GM21737 (cell line): ENCODE measurements at regions not wholly inside any gene's neighbourhood (a gene's known extent, or its start where the extent isn't known, plus 50 kb on each side); places are given as distances from the start of the nearest gene placed in this dataset.
"Not testable (repeated sequence)": the region's sequence is repeated elsewhere in the genome, so short reads cannot be mapped to it uniquely, and the experiment has no call there.

Experiments used
- ATAC-seq: cut with Tn5 transposase; IDR thresholded peaks from one replicate; pipeline ENCODE4 v1.9.1; 2021; ENCODE audit warnings: mild to moderate bottlenecking, moderate library complexity; ENCODE audit not compliant: unreplicated experiment

- no peak for ATAC-seq
These were observed 711.0 kb upstream of the CTNND2 start for GRCh38 chr5:12615141-12615820.

DNA sequence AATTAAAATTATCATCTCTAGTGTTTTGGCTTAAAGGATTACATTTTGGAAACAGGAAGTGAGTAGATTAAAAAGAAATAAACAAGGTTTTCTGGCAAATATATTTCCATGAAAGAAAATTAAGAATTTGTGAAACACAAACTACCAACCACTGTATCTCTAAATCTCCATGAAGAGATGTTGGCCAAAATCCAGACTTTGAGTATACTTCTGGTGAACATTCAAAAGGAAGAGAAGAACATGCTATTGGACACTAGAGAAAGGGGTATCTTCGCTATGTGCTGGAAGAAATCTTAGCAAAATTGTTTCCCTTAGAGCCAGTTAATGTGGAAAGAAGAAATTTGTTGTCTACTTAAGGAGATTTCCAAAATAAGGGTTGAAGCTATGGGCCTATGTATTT lies 710.4 kb upstream of the CTNND2 start:
- no peak for ATAC-seq

- no peak for ATAC-seq
These were observed 706.9 kb upstream of the CTNND2 start for GRCh38 chr5:12611132-12611531.

DNA sequence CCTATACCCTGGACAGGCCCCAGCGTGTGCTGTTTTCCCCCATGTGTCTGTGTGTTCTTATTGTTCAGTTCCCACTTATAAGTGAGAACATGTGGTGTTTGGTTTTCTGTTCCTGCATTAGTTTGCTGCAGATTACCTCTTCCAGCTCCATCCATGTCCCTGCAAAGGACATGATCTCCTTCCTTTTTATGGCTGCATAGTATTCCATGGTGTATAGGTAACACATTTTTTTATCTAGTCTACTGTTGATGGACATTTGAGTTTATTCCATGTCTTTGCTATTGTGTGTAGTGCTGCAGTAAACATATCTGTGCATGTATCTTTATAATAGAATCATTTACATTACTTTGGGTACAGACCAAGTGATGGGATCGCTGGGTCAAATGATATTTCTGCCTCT lies 703.6 kb upstream of the CTNND2 start:
- not testable (repeated sequence) for ATAC-seq

GRCh38 chr5:12592228-12592627 lies 688.0 kb upstream of the CTNND2 start:
- ATAC-seq = no peak

- no peak for ATAC-seq
These were observed 682.2 kb upstream of the CTNND2 start for GRCh38 chr5:12586406-12586805.

DNA sequence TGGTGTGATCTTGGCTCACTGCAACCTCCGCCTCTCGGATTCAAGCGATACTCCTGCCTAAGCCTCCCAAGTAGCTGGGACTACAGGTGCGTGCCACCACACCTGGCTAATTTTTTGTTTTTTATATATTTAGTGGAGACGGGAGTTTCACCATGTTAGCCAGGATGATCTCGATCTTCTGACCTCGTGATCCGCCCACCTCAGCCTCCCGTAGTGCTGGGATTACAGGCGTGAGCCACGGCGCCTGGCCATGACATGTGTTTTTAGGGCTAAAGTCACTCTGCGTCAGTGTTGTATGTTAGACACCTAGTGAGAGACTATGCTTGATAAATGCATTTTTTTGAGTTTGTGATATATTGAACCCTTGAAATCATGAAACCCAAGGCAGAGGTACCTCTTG lies 674.6 kb upstream of the CTNND2 start:
- ATAC-seq = not testable (repeated sequence)

- not testable (repeated sequence) for ATAC-seq
These were observed 672.7 kb upstream of the CTNND2 start for GRCh38 chr5:12576953-12577352.

- ATAC-seq = not testable (repeated sequence)
These were observed 670.2 kb upstream of the CTNND2 start for GRCh38 chr5:12574298-12575093.

DNA sequence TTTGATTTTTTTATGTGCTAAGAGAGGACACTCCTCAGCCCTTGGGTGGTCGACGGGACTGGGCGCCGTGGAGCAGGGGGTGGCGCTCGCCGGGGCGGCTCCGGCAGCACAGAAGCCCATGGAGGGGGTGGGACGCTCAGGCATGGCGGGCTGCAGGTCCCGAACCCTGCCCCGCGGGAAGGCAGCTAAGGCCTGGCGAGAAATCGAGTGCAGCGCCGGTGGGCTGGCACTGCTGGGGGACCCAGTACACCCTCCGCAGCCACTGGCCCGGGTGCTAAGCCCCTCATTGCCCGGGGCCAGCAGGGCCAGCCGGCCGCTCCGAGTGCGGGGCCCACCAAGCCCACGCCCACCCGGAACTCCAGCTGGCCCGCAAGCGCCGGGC lies 669.7 kb upstream of the CTNND2 start:
- not testable (repeated sequence) for ATAC-seq

DNA sequence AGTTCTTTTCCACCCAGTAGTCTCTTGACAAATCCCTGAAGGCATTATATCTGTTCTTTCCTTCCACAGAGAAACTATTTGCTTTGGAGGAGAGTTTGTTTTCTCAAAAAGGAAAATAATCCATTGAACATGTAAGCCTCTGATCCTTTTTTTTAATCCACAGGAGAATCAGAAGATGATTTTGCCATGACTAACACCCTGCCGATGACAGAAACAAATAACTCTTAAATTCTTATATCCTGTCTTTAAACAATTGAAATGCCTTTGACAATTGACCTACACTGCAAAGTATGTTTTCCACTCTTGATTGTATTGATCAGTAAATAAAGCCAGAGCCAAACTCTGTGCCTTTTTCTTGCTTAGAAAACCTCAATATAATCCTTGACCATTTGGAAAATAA lies 666.4 kb upstream of the CTNND2 start:
- no peak for ATAC-seq

DNA sequence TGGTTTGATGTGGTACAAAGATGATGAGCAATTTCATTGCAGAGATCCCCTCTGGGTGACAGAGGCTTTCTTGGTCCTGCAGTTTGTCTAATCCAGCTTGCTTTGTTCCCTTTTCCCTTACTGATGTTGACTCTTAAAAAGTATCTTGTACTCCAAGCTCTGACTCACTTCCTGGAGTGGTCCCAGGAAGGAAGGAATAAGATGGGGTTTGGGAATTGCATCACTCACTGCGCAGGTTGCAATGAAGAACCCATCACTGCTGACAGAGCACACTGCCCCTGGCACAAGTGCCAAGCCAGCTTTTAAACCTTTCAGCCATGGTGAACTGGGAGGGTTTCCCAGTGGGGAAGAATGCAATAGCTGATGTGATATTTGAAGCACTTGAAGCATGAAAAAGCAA lies 662.2 kb upstream of the CTNND2 start:
- no peak for ATAC-seq

DNA sequence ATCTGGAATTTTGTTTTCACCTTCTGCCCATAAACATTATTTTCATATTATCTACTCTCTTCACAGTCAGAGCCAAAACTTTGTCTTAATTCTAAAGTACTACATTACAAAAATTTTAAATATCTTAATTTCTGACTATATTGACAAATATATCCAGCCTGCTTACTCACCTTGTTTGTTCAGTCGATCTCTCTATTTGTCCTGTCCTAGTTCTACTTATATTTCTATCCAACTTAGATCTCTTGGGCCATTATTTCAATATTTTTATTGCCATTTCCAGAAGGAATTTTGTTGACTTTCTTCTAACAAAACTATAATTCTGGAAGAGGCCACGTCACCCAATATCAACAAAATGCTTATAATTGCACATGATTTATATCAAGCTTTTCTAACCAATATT lies 652.8 kb upstream of the CTNND2 start:
- no peak for ATAC-seq

GRCh38 chr5:12526113-12526512 lies 621.9 kb upstream of the CTNND2 start:
- ATAC-seq = no peak

GRCh38 chr5:12522116-12522515 lies 617.9 kb upstream of the CTNND2 start:
- no peak for ATAC-seq

DNA sequence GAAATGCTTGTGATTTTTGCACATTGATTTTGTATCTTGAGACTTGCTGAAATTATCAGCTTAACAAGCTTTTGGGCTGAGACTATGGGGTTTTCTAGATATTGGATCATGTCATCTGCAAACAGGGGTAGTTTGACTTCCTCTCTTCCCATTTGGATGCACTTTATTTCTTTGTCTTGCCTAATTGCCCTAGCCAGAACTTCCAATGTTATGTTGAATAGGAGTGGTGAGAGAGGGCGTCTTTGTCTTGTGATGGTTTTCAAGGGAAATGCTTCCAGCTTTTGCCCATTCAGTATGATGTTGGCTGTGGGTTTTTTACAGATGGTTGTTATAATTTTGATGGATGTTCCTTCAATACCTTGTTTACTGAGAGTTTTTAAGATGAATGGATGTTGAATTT lies 600.7 kb upstream of the CTNND2 start:
- ATAC-seq = not testable (repeated sequence)

DNA sequence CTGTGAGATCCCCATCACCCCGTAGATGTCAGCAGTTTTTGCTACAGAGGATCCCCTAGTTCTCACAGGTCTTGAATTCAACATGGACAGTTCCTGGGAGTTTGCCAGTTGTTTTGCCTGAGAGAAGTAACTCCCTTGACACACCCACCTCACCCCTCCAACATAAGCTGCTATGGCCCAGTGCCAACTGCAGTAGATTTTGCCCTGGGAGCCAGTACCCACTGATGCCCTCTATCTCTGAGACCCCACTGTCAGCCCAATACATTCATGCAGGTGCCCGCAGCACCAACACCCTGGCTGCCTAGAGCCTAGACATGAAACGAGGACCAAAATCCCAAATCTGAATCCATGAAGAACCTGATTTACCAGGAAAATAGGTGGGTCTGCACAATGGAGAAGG lies 583.9 kb upstream of the CTNND2 start:
- ATAC-seq = no peak

DNA sequence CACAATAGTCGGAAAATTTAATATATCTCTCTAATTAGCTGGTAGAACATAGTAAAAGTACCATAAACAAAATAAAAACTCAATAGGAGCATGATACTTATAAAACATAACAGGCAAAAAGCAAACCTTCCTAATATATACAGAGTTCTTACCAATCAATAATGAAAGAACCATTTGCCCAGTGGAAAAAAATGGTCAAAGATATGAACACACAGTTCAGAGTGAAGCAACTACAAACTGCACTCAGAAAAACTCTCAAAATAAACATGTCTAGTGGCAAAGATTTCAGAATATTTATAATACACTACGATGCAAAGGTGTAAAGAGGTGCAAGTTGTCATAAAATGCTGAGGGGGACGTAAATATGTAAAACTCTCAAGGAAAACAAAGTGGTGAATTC lies 576.2 kb upstream of the CTNND2 start:
- no peak for ATAC-seq

- no peak for ATAC-seq
These were observed 573.3 kb upstream of the CTNND2 start for GRCh38 chr5:12477554-12477953.

DNA sequence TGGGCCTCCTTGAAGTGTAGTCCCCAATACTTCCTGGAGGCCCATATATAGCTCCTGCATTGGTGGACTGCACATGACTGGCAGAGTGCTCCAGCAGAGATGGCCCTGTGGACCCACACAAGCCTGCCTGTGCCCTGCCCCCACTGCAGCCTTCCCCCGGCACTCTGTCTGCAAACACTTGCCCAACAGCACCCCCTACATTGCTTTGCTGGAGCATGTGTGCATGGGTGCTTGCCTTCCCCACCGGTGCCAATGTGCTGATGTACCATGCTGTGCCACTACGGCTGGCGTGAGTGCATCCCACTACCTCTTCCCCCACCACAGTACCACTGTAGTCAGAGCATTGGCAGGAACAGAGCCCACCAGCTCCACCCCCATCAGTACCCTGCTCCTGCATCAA lies 563.6 kb upstream of the CTNND2 start:
- no peak for ATAC-seq

- no peak for ATAC-seq
These were observed 556.4 kb upstream of the CTNND2 start for GRCh38 chr5:12460493-12461261.

DNA sequence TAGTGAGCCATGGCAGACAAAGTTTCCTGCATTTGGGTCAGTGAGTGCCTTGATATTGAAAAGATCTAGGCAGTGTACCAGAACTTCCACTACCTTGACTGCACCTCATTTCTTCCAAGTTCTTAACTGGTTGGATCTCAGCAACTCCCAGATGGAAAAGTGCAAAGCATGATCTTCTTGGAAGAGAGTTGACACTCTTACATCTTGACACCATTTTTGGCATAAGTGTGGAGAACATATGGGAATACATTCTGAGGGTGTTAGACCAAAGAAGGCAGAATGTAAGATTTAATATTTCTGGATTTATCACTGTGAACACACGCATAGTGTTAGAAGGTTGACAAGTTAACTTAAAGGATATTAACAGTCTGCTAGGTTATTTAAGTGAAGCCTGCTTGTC lies 555.1 kb upstream of the CTNND2 start:
- ATAC-seq = no peak
